ENCODE measurements at regions not wholly inside any gene's neighbourhood (a gene's known extent, or its start where the extent isn't known, plus 50 kb on each side); places are given as distances from the start of the nearest gene placed in this dataset.

GRCh38 chr7:81408728-81409127 is 361.1 kb downstream of the HGF start:
- TF ChIP-seq CTCF (IDR thresholded peaks at IDR 0.05) (no peak), MAZ (IDR thresholded peaks at IDR 0.05; ENCODE audit: borderline replicate concordance, low read depth, low read length) (no peak), JUN (IDR thresholded peaks at IDR 0.05) (no peak), RNF2 (IDR thresholded peaks at IDR 0.05; ENCODE audit: borderline replicate concordance, low read depth) (no peak), POLR2AphosphoS2 (conservative IDR thresholded peaks at IDR 0.05; ENCODE audit: low read length) (no peak), RFX5 (IDR thresholded peaks at IDR 0.05) (no peak), EP300 (IDR thresholded peaks at IDR 0.05) (no peak)
